ENCODE measurements at regions not wholly inside any gene's neighbourhood (a gene's known extent, or its start where the extent isn't known, plus 50 kb on each side); places are given as distances from the start of the nearest gene placed in this dataset.

DNA sequence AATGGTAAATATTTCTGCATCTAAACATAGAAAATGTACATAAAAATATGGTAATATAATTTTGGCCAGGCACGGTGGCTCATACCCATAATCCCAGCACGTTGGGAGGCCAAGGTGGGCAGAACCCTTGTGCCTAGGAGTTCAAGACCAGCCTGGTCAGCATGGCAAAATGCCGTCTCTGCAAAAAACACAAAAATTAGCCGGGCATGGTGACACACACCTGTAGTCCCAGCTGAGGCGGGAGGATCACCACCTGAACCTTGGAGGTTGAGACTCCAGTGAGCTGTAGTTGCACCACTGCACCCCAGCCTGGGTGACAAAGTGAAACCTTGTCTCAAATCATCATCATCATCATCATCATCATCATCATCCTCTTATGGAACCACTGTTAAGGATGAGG is 230.6 kb upstream of the NCAM1 start:
- Histone ChIP-seq H3K9me3 (ENCODE audit: control insufficient read depth, insufficient read depth, low read length) (no peaks in the 10 kb centered on the region), H3K36me3 (ENCODE audit: control insufficient read depth, low read length) (no peaks in the 10 kb centered on the region), H4K20me1 (ENCODE audit: control insufficient read depth, insufficient read depth, low read depth, low read length) (no peaks in the 10 kb centered on the region), H3K27me3 (ENCODE audit: control insufficient read depth, low read length) (no peaks in the 10 kb centered on the region), H3K4me3 (ENCODE audit: low read length) (no peak overlapping the region), H3K79me2 (ENCODE audit: control insufficient read depth, low read length) (no peaks in the 10 kb centered on the region), H3F3A (ENCODE audit: control insufficient read depth, insufficient read depth) (no peaks in the 10 kb centered on the region), H3K4me2 (ENCODE audit: low read length) (no peak overlapping the region), H3K27ac (ENCODE audit: low read depth, low read length) (no peak overlapping the region), H3K4me1 (ENCODE audit: control insufficient read depth, low read length) (no peaks in the 10 kb centered on the region), H3K9me2 (replicated peaks; ENCODE audit: control insufficient read depth, low read length) (no peaks in the 10 kb centered on the region)
- no peak for TF ChIP-seq EZH2phosphoT487 (IDR thresholded peaks at IDR 0.05; ENCODE audit: borderline replicate concordance, low read length)
- TF ChIP-seq, protein P1, sequence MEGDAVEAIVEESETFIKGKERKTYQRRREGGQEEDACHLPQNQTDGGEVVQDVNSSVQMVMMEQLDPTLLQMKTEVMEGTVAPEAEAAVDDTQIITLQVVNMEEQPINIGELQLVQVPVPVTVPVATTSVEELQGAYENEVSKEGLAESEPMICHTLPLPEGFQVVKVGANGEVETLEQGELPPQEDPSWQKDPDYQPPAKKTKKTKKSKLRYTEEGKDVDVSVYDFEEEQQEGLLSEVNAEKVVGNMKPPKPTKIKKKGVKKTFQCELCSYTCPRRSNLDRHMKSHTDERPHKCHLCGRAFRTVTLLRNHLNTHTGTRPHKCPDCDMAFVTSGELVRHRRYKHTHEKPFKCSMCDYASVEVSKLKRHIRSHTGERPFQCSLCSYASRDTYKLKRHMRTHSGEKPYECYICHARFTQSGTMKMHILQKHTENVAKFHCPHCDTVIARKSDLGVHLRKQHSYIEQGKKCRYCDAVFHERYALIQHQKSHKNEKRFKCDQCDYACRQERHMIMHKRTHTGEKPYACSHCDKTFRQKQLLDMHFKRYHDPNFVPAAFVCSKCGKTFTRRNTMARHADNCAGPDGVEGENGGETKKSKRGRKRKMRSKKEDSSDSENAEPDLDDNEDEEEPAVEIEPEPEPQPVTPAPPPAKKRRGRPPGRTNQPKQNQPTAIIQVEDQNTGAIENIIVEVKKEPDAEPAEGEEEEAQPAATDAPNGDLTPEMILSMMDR (IDR thresholded peaks at IDR 0.05; ENCODE audit: low read depth, low read length, poor library complexity, severe bottlenecking): no peak

DNA sequence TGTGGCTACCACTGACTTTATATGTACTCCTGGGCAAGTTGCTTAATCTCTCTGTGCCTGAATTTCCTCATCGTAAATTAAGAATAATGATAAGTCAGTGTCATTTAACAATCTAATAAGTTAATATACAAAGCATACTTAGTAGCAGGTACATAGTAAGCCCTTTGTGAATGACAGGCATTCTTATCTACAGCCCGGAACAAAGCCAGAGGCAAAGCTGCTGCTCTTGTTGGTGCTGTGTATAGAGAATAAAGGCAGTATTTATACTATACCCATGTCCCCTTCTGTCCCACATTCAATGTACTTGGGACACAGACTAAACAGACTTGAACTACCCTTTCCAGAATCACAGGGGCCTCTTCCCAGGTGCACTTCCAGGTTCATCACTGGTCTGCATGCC is 229.7 kb upstream of the NCAM1 start:
- Histone ChIP-seq H3F3A (ENCODE audit: control insufficient read depth, insufficient read depth) (no peaks in the 10 kb centered on the region), H3K27me3 (ENCODE audit: control insufficient read depth, low read length) (no peaks in the 10 kb centered on the region), H3K9me3 (ENCODE audit: control insufficient read depth, insufficient read depth, low read length) (no peaks in the 10 kb centered on the region), H3K4me3 (ENCODE audit: low read length) (no peak overlapping the region), H3K9me2 (replicated peaks; ENCODE audit: control insufficient read depth, low read length) (no peaks in the 10 kb centered on the region), H4K20me1 (ENCODE audit: control insufficient read depth, insufficient read depth, low read depth, low read length) (no peaks in the 10 kb centered on the region), H3K4me2 (ENCODE audit: low read length) (no peak overlapping the region), H3K36me3 (ENCODE audit: control insufficient read depth, low read length) (no peaks in the 10 kb centered on the region), H3K79me2 (ENCODE audit: control insufficient read depth, low read length) (no peaks in the 10 kb centered on the region), H3K27ac (ENCODE audit: low read depth, low read length) (no peak overlapping the region), H3K4me1 (ENCODE audit: control insufficient read depth, low read length) (no peaks in the 10 kb centered on the region)
- TF ChIP-seq, protein P1 (IDR thresholded peaks at IDR 0.05; ENCODE audit: low read depth, low read length, poor library complexity, severe bottlenecking): no peak
- TF ChIP-seq EZH2phosphoT487 (IDR thresholded peaks at IDR 0.05; ENCODE audit: borderline replicate concordance, low read length): no peak

DNA sequence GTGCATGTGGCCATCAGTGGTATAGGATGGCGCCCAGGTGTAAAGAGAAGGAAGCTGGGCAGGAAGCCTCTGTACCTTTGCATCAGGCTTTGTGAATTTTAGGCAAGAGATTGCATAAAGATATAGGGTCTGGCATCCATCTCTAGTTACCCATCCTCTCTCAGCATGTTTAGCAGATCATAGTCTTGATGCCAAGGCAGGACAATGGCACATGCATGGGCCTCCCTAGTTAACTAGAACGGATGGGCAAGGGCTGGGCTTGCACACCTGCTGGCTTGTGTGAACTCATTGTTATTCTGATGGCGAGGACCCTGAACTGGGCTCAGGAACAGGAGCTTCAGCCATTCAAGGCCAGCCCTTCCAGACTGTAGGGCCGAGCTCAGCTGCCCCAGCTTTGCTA is 229.2 kb upstream of the NCAM1 start:
- no peak overlapping the region for H3K27ac ChIP-seq (ENCODE audit: low read depth, low read length)
- no peaks in the 10 kb centered on the region for H4K20me1 ChIP-seq (ENCODE audit: control insufficient read depth, insufficient read depth, low read depth, low read length)
- H3K4me1 ChIP-seq (ENCODE audit: control insufficient read depth, low read length): no peaks in the 10 kb centered on the region
- no peaks in the 10 kb centered on the region for H3K36me3 ChIP-seq (ENCODE audit: control insufficient read depth, low read length)
- H3K9me2 ChIP-seq (replicated peaks; ENCODE audit: control insufficient read depth, low read length): no peaks in the 10 kb centered on the region
- H3K27me3 ChIP-seq (ENCODE audit: control insufficient read depth, low read length): no peaks in the 10 kb centered on the region
- no peaks in the 10 kb centered on the region for H3K9me3 ChIP-seq (ENCODE audit: control insufficient read depth, insufficient read depth, low read length)
- H3K4me3 ChIP-seq (ENCODE audit: low read length): no peak overlapping the region
- TF ChIP-seq EZH2phosphoT487 (IDR thresholded peaks at IDR 0.05; ENCODE audit: borderline replicate concordance, low read length): no peak
- TF ChIP-seq, protein P1 (IDR thresholded peaks at IDR 0.05; ENCODE audit: low read depth, low read length, poor library complexity, severe bottlenecking): no peak
- H3K4me2 ChIP-seq (ENCODE audit: low read length): no peak overlapping the region
- no peaks in the 10 kb centered on the region for H3K79me2 ChIP-seq (ENCODE audit: control insufficient read depth, low read length)
- no peaks in the 10 kb centered on the region for H3F3A ChIP-seq (ENCODE audit: control insufficient read depth, insufficient read depth)

DNA sequence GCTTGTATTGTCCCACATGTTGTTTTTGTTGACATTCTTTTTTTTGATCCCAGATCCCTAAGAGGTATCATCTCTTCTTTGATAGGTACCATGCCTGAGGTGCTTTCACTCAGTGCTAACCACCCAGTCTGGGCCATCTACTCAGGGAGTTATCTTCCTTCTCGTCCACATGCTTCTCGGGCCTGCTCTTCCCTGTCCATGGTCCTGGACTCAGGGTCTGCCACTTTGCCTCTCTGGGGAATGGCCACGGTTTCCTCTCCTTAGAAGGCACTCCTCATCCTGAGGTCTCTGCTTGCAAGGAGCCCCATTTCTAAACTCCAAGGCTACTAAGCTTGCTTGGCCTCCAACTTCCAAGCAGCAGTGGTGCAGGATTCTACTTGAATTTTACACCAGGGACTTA is 227.0 kb upstream of the NCAM1 start:
- no peaks in the 10 kb centered on the region for H4K20me1 ChIP-seq (ENCODE audit: control insufficient read depth, insufficient read depth, low read depth, low read length)
- H3K27me3 ChIP-seq (ENCODE audit: control insufficient read depth, low read length): no peaks in the 10 kb centered on the region
- no peaks in the 10 kb centered on the region for H3K9me2 ChIP-seq (replicated peaks; ENCODE audit: control insufficient read depth, low read length)
- no peak overlapping the region for H3K4me2 ChIP-seq (ENCODE audit: low read length)
- no peaks in the 10 kb centered on the region for H3K4me1 ChIP-seq (ENCODE audit: control insufficient read depth, low read length)
- H3K79me2 ChIP-seq (ENCODE audit: control insufficient read depth, low read length): no peaks in the 10 kb centered on the region
- no peaks in the 10 kb centered on the region for H3K9me3 ChIP-seq (ENCODE audit: control insufficient read depth, insufficient read depth, low read length)
- no peak overlapping the region for H3K4me3 ChIP-seq (ENCODE audit: low read length)
- TF ChIP-seq, protein P1 (IDR thresholded peaks at IDR 0.05; ENCODE audit: low read depth, low read length, poor library complexity, severe bottlenecking): no peak
- TF ChIP-seq EZH2phosphoT487 (IDR thresholded peaks at IDR 0.05; ENCODE audit: borderline replicate concordance, low read length): no peak
- H3K36me3 ChIP-seq (ENCODE audit: control insufficient read depth, low read length): no peaks in the 10 kb centered on the region
- no peaks in the 10 kb centered on the region for H3F3A ChIP-seq (ENCODE audit: control insufficient read depth, insufficient read depth)
- no peak overlapping the region for H3K27ac ChIP-seq (ENCODE audit: low read depth, low read length)

Data from DOHH2 (cell line).